K562 (cell line): ENCODE measurements at regions not wholly inside any gene's neighbourhood (a gene's known extent, or its start where the extent isn't known, plus 50 kb on each side); places are given as distances from the start of the nearest gene placed in this dataset.

Experiments
- ETV5 ChIP-seq: sonication (generic); formaldehyde crosslinking; IDR thresholded peaks from 2 replicates; pipeline ENCODE4 v1.4.0; 2020; ENCODE audit warnings: low read depth, mild to moderate bottlenecking, missing genetic modification reagents
- ZBTB40 ChIP-seq, 2 experiments: fragments of 450-650 bp in 1 of 2; sonication (generic) in 1 of 2; formaldehyde crosslinking in 1 of 2; IDR thresholded peaks; 2 replicates each; pipeline versions ENCODE4 v1.7.1 to v1.9.0; 2016 to 2022; ENCODE audit warnings: inconsistent platforms in 1 of 2, mild to moderate bottlenecking in 1 of 2, missing genetic modification reagents in 1 of 2
- TF ChIP-seq, protein P1 (sequence below): fragments of 450-650 bp; IDR thresholded peaks from 2 replicates; pipeline ENCODE4 v1.6.1; 2016

DNA sequence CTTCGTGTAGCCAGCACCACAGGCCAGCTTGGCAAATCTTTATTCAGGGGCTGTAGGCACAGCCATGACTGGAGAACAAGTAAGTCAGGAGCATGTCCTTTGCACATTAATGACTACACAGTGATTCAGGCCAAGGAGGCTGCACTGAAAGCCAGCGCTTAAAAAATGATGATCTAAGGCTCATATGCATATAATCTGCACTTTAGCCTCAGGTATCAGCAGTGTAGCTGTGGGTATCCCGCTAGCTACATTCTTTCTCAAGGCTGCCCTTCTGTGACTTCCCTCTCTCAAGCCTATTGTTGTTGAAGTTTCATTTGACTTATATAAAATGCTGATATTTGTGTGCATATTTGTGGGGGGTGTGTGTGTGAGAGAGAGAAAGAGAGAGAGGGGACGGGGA lies 62.6 kb upstream of the RGL1 start (continued):
- no peak for TF ChIP-seq ZBTB40 (IDR thresholded peaks at IDR 0.05)
- no peak for TF ChIP-seq ZBTB40 (CRISPR knock-in tag; IDR thresholded peaks at IDR 0.05)
- TF ChIP-seq ETV5 (CRISPR knock-in tag), result no peak
- TF ChIP-seq, protein P1, sequence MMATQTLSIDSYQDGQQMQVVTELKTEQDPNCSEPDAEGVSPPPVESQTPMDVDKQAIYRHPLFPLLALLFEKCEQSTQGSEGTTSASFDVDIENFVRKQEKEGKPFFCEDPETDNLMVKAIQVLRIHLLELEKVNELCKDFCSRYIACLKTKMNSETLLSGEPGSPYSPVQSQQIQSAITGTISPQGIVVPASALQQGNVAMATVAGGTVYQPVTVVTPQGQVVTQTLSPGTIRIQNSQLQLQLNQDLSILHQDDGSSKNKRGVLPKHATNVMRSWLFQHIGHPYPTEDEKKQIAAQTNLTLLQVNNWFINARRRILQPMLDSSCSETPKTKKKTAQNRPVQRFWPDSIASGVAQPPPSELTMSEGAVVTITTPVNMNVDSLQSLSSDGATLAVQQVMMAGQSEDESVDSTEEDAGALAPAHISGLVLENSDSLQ, result no peak
